ENCODE measurements at regions not wholly inside any gene's neighbourhood (a gene's known extent, or its start where the extent isn't known, plus 50 kb on each side); places are given as distances from the start of the nearest gene placed in this dataset.

DNA sequence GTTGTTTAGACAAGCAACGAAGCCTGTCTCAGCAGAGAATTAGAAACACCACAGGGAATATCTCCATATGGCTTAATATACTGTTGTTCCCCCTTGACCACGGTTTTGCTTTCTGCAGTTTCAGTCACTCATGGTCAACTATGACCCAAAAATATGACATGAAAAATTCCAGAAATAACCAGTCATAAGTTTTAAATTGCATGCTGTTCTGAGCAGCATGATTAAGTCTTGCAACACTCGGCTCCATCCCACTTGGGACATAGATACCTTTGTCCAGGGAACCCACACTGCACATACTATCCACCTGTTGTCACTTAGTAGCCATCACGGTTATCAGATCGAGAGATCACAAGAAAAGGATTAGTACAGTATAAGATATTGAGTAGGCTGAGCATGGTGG is 60.7 kb upstream of the FOXK1 start:
- TF ChIP-seq CREB1 (IDR thresholded peaks at IDR 0.05; ENCODE audit: low read depth) (no peak), NFIC (IDR thresholded peaks at IDR 0.05) (no peak), CEBPB (IDR thresholded peaks at IDR 0.05) (no peak), TCF12 (IDR thresholded peaks at IDR 0.05; ENCODE audit: low read depth) (no peak)

GRCh38 chr7:4626318-4626845 is 55.7 kb upstream of the FOXK1 start:
- TF ChIP-seq EP300 (IDR thresholded peaks at IDR 0.05; ENCODE audit: borderline replicate concordance) (no peak), TAF1 (IDR thresholded peaks at IDR 0.05; ENCODE audit: low read depth) (no peak), ZBTB7A (IDR thresholded peaks at IDR 0.05; ENCODE audit: low read depth) (no peak), FOXM1 (IDR thresholded peaks at IDR 0.05; ENCODE audit: borderline replicate concordance, low read depth) (no peak), CEBPB (IDR thresholded peaks at IDR 0.05) (no peak), CREB1 (IDR thresholded peaks at IDR 0.05; ENCODE audit: low read depth) (no peak), MAX (IDR thresholded peaks at IDR 0.05) (no peak), RAD21 (IDR thresholded peaks at IDR 0.05; ENCODE audit: low read depth) (no peak), YY1 (IDR thresholded peaks at IDR 0.05; ENCODE audit: low read depth) (no peak), NFIC (IDR thresholded peaks at IDR 0.05) (no peak), TEAD4 (IDR thresholded peaks at IDR 0.05) (no peak), EGR1 (IDR thresholded peaks at IDR 0.05) (no peak), TCF12 (IDR thresholded peaks at IDR 0.05; ENCODE audit: low read depth) (no peak)
- TF ChIP-seq, protein P1, sequence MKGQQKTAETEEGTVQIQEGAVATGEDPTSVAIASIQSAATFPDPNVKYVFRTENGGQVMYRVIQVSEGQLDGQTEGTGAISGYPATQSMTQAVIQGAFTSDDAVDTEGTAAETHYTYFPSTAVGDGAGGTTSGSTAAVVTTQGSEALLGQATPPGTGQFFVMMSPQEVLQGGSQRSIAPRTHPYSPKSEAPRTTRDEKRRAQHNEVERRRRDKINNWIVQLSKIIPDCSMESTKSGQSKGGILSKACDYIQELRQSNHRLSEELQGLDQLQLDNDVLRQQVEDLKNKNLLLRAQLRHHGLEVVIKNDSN (IDR thresholded peaks at IDR 0.05), result no peak
- TF ChIP-seq, protein P2, sequence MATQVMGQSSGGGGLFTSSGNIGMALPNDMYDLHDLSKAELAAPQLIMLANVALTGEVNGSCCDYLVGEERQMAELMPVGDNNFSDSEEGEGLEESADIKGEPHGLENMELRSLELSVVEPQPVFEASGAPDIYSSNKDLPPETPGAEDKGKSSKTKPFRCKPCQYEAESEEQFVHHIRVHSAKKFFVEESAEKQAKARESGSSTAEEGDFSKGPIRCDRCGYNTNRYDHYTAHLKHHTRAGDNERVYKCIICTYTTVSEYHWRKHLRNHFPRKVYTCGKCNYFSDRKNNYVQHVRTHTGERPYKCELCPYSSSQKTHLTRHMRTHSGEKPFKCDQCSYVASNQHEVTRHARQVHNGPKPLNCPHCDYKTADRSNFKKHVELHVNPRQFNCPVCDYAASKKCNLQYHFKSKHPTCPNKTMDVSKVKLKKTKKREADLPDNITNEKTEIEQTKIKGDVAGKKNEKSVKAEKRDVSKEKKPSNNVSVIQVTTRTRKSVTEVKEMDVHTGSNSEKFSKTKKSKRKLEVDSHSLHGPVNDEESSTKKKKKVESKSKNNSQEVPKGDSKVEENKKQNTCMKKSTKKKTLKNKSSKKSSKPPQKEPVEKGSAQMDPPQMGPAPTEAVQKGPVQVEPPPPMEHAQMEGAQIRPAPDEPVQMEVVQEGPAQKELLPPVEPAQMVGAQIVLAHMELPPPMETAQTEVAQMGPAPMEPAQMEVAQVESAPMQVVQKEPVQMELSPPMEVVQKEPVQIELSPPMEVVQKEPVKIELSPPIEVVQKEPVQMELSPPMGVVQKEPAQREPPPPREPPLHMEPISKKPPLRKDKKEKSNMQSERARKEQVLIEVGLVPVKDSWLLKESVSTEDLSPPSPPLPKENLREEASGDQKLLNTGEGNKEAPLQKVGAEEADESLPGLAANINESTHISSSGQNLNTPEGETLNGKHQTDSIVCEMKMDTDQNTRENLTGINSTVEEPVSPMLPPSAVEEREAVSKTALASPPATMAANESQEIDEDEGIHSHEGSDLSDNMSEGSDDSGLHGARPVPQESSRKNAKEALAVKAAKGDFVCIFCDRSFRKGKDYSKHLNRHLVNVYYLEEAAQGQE (IDR thresholded peaks at IDR 0.05; ENCODE audit: low read depth), result no peak

DNA sequence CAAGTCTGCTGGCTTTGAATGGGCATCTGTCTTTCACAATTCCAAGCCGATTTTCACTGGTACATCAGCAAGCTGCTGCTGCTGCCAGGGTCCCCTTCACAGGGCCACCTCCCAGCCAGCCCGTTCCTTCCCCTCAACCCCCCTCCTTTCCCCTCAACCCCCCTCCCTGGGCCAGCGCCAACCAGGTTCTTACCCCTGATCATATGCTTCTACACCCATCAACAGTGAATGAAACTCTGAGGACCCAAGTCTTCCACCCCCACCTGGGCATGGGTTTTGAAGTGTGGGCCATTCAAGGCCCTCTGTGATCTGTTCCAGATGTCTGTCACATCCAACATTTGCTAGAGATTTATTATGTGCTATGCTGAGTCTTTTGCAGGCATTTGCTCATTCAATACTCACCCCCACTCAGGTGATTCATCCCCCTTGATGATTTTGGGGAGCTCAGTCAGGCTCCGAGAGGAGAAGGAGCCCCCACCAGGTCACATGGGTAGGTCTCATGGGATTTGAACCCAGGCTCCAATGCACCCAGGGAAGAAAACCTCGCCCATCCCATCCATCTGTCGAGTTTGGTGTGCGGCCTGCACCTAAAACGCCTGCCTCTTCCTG is 52.7 kb upstream of the FOXK1 start:
- TF ChIP-seq TEAD4 (IDR thresholded peaks at IDR 0.05), result no peak
- no peak for TF ChIP-seq FOXM1 (IDR thresholded peaks at IDR 0.05; ENCODE audit: borderline replicate concordance, low read depth)
- TF ChIP-seq, protein P2 (IDR thresholded peaks at IDR 0.05; ENCODE audit: low read depth), result no peak

GRCh38 chr7:4631380-4632179 is 50.5 kb upstream of the FOXK1 start:
- TF ChIP-seq RAD21 (IDR thresholded peaks at IDR 0.05; ENCODE audit: low read depth) (peak; percentile 72), CREB1 (IDR thresholded peaks at IDR 0.05; ENCODE audit: low read depth) (no peak), EGR1 (IDR thresholded peaks at IDR 0.05) (no peak), EP300 (IDR thresholded peaks at IDR 0.05; ENCODE audit: borderline replicate concordance) (no peak), NFIC (IDR thresholded peaks at IDR 0.05) (no peak), TCF12 (IDR thresholded peaks at IDR 0.05; ENCODE audit: low read depth) (0 out of 2 replicates have a peak, but pooled peaks have one; percentile 13), TAF1 (IDR thresholded peaks at IDR 0.05; ENCODE audit: low read depth) (no peak), YY1 (IDR thresholded peaks at IDR 0.05; ENCODE audit: low read depth) (no peak), MAX (IDR thresholded peaks at IDR 0.05) (no peak; the same call in 1 of the 2 replicates), CEBPB (IDR thresholded peaks at IDR 0.05) (peak; percentile 97), FOXM1 (IDR thresholded peaks at IDR 0.05; ENCODE audit: borderline replicate concordance, low read depth) (no peak), ZBTB7A (IDR thresholded peaks at IDR 0.05; ENCODE audit: low read depth) (no peak), TEAD4 (IDR thresholded peaks at IDR 0.05) (peak; percentile 61)
- TF ChIP-seq, protein P2 (IDR thresholded peaks at IDR 0.05; ENCODE audit: low read depth), result no peak
- TF ChIP-seq, protein P1 (IDR thresholded peaks at IDR 0.05), result peak; percentile 52
